Progenitor cell of endocrine pancreas (in vitro differentiated cells): ENCODE measurements at regions not wholly inside any gene's neighbourhood (a gene's known extent, or its start where the extent isn't known, plus 50 kb on each side); places are given as distances from the start of the nearest gene placed in this dataset.
"Not testable (repeated sequence)": the region's sequence is repeated elsewhere in the genome, so short reads cannot be mapped to it uniquely, and the experiment has no call there.

Experiments
- DNase-seq: peaks from one replicate; pipeline ENCODE4 v3.0.0; 2021; ENCODE audit warnings: low spot score; ENCODE audit not compliant: unreplicated experiment
- H3K27ac Mint-ChIP-seq: 2 replicates; pipeline ENCODE4 v1.8.0; 2021; ENCODE audit warnings: mild to moderate bottlenecking, moderate library complexity, mixed read lengths
- H3K27me3 Mint-ChIP-seq: 2 replicates; pipeline ENCODE4 v1.8.0; 2021; ENCODE audit warnings: mixed read lengths
- H3K36me3 Mint-ChIP-seq: 2 replicates; pipeline ENCODE4 v1.8.0; 2022; ENCODE audit warnings: mixed read lengths; ENCODE audit not compliant: insufficient read depth
- H3K4me1 Mint-ChIP-seq: 2 replicates; pipeline ENCODE4 v1.8.0; 2021; ENCODE audit warnings: low read depth, mixed read lengths
- H3K4me3 Mint-ChIP-seq: 2 replicates; pipeline ENCODE4 v1.8.0; 2021; ENCODE audit warnings: low read depth, mild to moderate bottlenecking, moderate library complexity, mixed read lengths
- H3K9me3 Mint-ChIP-seq: 2 replicates; pipeline ENCODE4 v1.8.0; 2021; ENCODE audit warnings: low read depth, mixed read lengths
- CTCF ChIP-seq: fragments of 200-600 bp; sonication (generic); IDR thresholded peaks from one replicate; pipeline ENCODE4 v1.5.0; 2021; ENCODE audit warnings: antibody characterized with exemption, mild to moderate bottlenecking; ENCODE audit not compliant: unreplicated experiment

DNA sequence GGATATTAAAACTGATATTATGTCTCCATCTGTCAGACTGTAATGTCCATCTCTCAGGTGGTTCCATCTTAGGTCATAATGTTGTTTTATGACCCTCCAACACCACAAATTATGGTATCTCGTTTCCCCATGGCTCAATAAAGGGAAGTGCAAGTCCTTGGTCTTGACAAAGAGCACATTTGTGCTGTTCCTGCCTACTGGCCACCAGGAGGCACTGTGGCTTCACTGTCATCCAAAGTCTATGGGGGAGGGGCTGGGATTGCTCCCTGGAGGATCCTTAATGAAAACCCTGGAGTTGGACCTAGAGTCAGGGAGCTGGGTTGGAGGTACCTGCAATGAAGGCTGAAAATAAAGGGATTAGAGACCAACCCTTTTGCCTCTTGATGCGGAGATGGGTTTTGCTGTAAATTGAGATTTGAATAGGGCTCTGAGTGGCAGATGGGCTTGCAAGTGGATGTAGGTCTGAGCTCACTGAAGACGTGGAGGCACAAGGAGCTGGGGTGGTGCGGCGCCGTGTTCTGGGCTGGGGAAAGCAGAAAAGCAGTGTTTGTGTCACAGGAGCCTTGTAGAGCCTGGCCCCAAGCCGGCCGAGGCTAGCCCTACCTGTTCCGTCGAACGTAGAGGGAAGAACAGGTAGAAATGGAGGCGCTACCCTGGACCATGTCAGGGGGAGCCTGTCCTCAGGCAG, 180.5 kb upstream of the PRSS58 start:
- Mint-ChIP-seq H3K9me3 (no peaks in the 10 kb centered on the region), H3K27me3 (peaks cover 3% of the 10 kb centered on the region), H3K4me1 (no peaks in the 10 kb centered on the region), H3K4me3 (no peak overlapping the region), H3K27ac (no peak overlapping the region), H3K36me3 (no peaks in the 10 kb centered on the region)
- TF ChIP-seq CTCF: peak; percentile 53
- no peak for DNase-seq

DNA sequence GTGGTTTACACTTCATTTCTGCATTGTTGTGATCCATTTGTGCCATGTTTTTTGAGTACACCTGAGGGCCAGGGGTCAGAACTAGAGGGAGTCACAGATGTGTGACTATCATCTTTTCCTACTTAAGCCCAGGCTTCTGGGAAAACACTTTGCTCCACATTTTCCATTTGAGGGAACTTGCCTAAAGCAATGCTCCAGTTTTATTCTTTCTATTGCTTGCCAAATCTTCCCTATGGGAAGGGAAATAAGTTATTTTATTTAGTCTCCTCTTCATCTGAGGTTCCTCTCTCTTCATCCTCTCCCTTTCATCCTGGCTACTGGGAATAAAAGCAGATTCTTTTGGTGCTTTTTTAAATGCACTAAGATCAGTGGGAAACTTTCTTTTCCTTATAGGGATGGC, 179.9 kb upstream of the PRSS58 start:
- H3K36me3 Mint-ChIP-seq: no peaks in the 10 kb centered on the region
- H3K27ac Mint-ChIP-seq: no peak overlapping the region
- no peaks in the 10 kb centered on the region for H3K9me3 Mint-ChIP-seq
- no peak overlapping the region for H3K4me3 Mint-ChIP-seq
- H3K4me1 Mint-ChIP-seq: no peaks in the 10 kb centered on the region
- peaks cover under 1% of the 10 kb centered on the region for H3K27me3 Mint-ChIP-seq
- TF ChIP-seq CTCF: no peak
- no peak for DNase-seq

- no peak for TF ChIP-seq CTCF
- H3K4me1 Mint-ChIP-seq: no peaks in the 10 kb centered on the region
- H3K27me3 Mint-ChIP-seq: no peaks in the 10 kb centered on the region
- no peaks in the 10 kb centered on the region for H3K36me3 Mint-ChIP-seq
- DNase-seq: no peak
- no peak overlapping the region for H3K27ac Mint-ChIP-seq
- no peaks in the 10 kb centered on the region for H3K9me3 Mint-ChIP-seq
- H3K4me3 Mint-ChIP-seq: no peak overlapping the region
These were observed 178.7 kb upstream of the PRSS58 start for GRCh38 chr7:142436601-142437000.

GRCh38 chr7:142435606-142436005, 177.7 kb upstream of the PRSS58 start:
- H3K4me3 Mint-ChIP-seq, H3K9me3 Mint-ChIP-seq, H3K27ac Mint-ChIP-seq, H3K27me3 Mint-ChIP-seq, H3K36me3 Mint-ChIP-seq, DNase-seq, H3K4me1 Mint-ChIP-seq: not testable (repeated sequence)

DNA sequence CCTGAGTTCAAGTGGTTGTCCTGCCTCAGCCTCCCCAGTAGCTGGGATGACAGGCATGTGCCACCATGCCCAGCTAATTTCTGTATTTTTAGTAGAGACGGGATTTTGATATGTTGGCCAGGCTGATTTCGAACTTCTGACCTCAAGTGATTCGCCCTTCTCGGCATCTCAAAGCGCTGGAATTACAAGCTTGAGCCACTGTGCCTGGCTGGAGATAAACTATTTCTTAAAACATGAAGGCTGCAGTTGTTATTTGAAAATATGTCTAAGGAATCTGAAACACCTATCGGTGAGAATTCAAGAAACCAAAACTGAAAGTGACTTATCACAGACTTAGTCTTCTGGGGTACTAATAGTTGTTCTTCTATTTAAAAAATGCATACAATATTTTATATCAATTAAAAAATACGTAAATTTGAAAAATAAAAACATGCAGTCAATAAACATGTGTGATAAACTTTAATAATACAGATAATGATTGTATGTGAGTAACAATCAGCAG, 176.9 kb upstream of the PRSS58 start:
- no peaks in the 10 kb centered on the region for H3K36me3 Mint-ChIP-seq
- H3K9me3 Mint-ChIP-seq: no peaks in the 10 kb centered on the region
- peaks cover 1% of the 10 kb centered on the region for H3K27me3 Mint-ChIP-seq
- TF ChIP-seq CTCF: no peak
- H3K27ac Mint-ChIP-seq: no peak overlapping the region
- no peak overlapping the region for H3K4me3 Mint-ChIP-seq
- no peaks in the 10 kb centered on the region for H3K4me1 Mint-ChIP-seq
- no peak for DNase-seq

- H3K9me3 Mint-ChIP-seq, H3K4me3 Mint-ChIP-seq, DNase-seq, H3K27me3 Mint-ChIP-seq, H3K36me3 Mint-ChIP-seq, H3K4me1 Mint-ChIP-seq, H3K27ac Mint-ChIP-seq: not testable (repeated sequence)
These were observed 176.3 kb upstream of the PRSS58 start for GRCh38 chr7:142434133-142434532.
